GM10248 (cell line): ENCODE measurements at regions not wholly inside any gene's neighbourhood (a gene's known extent, or its start where the extent isn't known, plus 50 kb on each side); places are given as distances from the start of the nearest gene placed in this dataset.

Experiments used
- CTCF ChIA-PET: fragments of 300-600 bp; sonication (Branson Sonifier 250); formaldehyde crosslinking; extraction: SDS; loops from one replicate; lab custom pipeline; 2021; ENCODE audit warnings: antibody characterized with exemption; lab: Yijun Ruan, JAX
- POLR2A ChIA-PET: fragments of 350-650 bp; sonication (Branson Sonifier 250); formaldehyde crosslinking; extraction: SDS; loops from one replicate; lab custom pipeline; 2020; ENCODE audit warnings: antibody characterized with exemption; lab: Yijun Ruan, JAX
- DNase-seq: peaks from one replicate; pipeline ENCODE4 v3.0.0; 2012; ENCODE audit errors: extremely low spot score
- CTCF ChIP-seq: IDR thresholded peaks from 2 replicates; pipeline ENCODE4 v1.5.1; 2012; ENCODE audit warnings: mild to moderate bottlenecking, low read depth; ENCODE audit errors: extremely low read depth, missing control alignments, control extremely low read depth

- CTCF ChIA-PET = interaction anchor here (1.7 kb wide), 1 partner anchor 43 kb away, joined by 3 read pairs; no protein-coding TSS in a partner anchor
Observed at GRCh38 chrX:45845142-45845541, 644.5 kb upstream of the DIPK2B start.

DNA sequence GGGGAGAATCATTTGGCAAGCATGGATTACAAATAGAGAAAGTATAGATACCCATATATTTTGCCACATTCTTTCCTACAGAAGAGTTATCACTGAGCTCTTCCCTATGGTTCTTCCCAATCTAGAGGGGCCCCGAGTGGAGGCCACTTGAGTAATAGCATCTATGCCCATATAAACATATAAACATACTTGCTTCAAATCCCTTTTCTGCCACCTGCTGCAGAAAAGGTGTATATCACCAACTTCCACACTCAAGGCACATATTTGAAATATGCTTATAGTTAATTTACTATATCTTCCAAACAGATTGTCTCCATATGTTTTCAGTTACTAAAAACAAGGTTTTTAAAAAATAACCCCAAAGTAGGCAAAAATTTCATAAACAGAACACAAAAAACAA, 642.8 kb upstream of the DIPK2B start:
- peak; percentile 18 for DNase-seq
- ChIA-PET POLR2A (no interaction called here), CTCF (interaction anchor here (1.1 kb wide), 1 partner anchor 42 kb away, joined by 3 read pairs; no protein-coding TSS in a partner anchor)
- peak; percentile 31 for TF ChIP-seq CTCF

More at GRCh38 chrX:45845142-45845541, 644.5 kb upstream of the DIPK2B start:
- POLR2A ChIA-PET = no interaction called here
- DNase-seq = no peak
- no peak for TF ChIP-seq CTCF

DNA sequence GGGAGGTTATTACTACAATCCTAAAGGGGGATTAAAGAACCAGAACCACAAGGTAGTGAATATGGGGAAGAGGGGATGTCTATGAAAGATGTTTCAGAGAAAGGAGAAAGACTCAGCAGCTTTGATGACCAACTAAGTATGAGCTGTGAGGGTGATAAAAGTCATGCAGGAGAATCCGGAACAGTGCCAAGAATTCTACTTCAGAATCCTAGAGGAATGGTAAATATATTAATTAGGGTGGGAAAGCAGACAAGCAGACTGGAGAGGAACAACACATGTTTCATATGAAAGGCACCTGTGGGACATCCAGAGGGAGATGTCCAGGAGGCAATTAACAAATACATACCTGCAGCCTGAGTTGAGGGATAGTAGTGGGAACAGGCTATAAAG, 642.2 kb upstream of the DIPK2B start:
- DNase-seq = no peak
- TF ChIP-seq CTCF = no peak
- POLR2A ChIA-PET = no interaction called here
- CTCF ChIA-PET = interaction anchor here (1.0 to 1.2 kb wide), 3 partner anchors 10 to 42 kb away, joined by 3 to 4 read pairs (median 3); no protein-coding TSS in a partner anchor

DNA sequence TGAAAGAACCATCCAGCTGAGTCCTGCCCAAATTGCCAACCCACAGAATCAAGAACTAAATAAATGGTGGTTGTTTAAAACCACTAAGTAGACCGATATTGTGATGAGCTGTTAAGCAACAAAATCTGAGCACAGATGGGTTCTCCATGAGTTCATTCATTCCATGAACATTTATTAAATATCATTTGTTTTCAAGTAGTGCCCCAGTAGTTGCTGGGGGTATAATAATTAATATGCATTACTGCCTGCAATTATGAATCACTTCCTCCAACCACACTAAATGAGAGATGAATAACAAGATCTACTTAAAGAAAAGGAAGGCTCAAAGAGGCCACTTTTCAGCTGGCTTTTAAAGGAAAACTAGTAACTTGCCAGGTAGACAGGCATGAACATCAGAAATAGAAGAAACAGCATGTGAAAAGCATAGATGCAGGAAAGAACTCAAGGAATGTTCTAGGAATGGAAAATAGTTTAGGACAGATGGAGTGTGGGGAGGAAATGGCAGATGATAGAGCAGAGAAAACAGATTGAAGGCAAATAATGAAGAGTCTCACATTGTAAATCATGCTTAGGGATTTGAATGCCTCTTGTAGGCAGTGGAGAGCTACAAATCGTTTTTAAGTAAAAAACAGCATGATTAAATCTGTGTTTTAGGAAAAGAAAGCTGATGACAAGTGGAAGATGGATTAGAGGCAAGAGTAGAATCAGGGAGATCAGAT, 641.7 kb upstream of the DIPK2B start:
- POLR2A ChIA-PET = no interaction called here
- no peak for TF ChIP-seq CTCF
- no peak for DNase-seq
- CTCF ChIA-PET = interaction anchor here (1.0 to 1.2 kb wide), 2 partner anchors 9 to 42 kb away, joined by 3 to 4 read pairs; no protein-coding TSS in a partner anchor

- TF ChIP-seq CTCF = no peak
- ChIA-PET POLR2A (no interaction called here), CTCF (interaction anchor here (2.0 kb wide), 1 partner anchor 8 kb away, joined by 6 read pairs; no protein-coding TSS in a partner anchor)
- no peak for DNase-seq
Observed at GRCh38 chrX:45840411-45840950, 639.8 kb upstream of the DIPK2B start.

DNA sequence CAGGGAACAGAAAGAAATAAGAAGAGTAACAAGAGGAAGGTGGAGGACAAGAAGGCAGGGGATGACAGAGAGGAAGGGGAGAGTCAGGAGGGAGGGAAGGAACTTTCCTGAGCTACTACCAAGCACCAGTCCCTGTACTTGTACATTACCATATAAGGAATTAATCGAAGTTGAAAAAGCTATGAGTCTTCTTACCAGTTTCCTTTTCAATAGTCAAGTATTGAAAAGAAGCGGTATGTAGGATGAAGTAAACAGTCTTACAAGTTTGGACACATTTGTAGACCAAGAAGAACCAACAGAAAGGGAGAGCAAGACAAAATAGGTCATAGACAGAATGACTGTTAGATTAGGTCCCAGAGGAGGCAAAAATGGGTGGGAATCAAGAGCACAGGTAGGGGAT, 629.7 kb upstream of the DIPK2B start:
- CTCF ChIA-PET = no interaction called here
- no peak for DNase-seq
- POLR2A ChIA-PET = no interaction called here
- TF ChIP-seq CTCF = no peak
